NB4 (cell line): ENCODE measurements at regions not wholly inside any gene's neighbourhood (a gene's known extent, or its start where the extent isn't known, plus 50 kb on each side); places are given as distances from the start of the nearest gene placed in this dataset.

ENCODE experiments used
- DNase-seq: peaks from one replicate; pipeline ENCODE4 v3.0.0; 2010; ENCODE audit warnings: low read depth
- H3K4me3 ChIP-seq: one replicate; pipeline ENCODE4 v1.5.1; 2011; ENCODE audit warnings: mild to moderate bottlenecking, low read depth, low read length, moderate library complexity
- MYC ChIP-seq: IDR thresholded peaks from 2 replicates; pipeline ENCODE4 v1.6.1; 2011; ENCODE audit warnings: low read depth, low read length
- POLR2A ChIP-seq: IDR thresholded peaks from 2 replicates; pipeline ENCODE4 v1.6.1; 2011; ENCODE audit warnings: mild to moderate bottlenecking; ENCODE audit not compliant: insufficient read length; ENCODE audit errors: extremely low read depth
- TF ChIP-seq, protein P1 (sequence below): IDR thresholded peaks from 2 replicates; pipeline ENCODE4 v1.6.1; 2011; ENCODE audit warnings: low read depth, low read length
- TF ChIP-seq, protein P2 (sequence below): IDR thresholded peaks from one replicate; pipeline ENCODE4 v1.5.1; 2012; ENCODE audit warnings: low read depth, low read length

DNA sequence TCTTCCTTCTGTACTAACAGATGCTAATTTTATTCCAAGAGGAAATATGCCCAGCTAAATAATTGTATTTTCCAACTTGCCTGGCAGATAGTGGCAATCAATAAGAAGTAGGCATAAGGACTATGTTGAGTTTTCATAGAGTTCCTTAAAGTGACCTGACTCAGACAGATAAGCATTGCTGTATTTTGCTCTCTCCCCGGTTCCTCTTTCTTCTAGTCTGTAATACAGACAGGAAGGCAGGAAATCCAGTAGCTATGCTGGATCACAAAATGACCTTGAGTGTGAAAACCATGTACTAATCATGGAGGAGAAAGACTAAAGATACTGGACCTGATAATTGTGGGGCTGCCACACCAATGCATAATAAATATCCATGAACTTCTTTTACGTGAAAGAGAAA is 701.7 kb downstream of the CETN3 start:
- TF ChIP-seq, protein P1, sequence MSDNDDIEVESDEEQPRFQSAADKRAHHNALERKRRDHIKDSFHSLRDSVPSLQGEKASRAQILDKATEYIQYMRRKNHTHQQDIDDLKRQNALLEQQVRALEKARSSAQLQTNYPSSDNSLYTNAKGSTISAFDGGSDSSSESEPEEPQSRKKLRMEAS: no peak
- no peak for TF ChIP-seq MYC
- TF ChIP-seq, protein P2, sequence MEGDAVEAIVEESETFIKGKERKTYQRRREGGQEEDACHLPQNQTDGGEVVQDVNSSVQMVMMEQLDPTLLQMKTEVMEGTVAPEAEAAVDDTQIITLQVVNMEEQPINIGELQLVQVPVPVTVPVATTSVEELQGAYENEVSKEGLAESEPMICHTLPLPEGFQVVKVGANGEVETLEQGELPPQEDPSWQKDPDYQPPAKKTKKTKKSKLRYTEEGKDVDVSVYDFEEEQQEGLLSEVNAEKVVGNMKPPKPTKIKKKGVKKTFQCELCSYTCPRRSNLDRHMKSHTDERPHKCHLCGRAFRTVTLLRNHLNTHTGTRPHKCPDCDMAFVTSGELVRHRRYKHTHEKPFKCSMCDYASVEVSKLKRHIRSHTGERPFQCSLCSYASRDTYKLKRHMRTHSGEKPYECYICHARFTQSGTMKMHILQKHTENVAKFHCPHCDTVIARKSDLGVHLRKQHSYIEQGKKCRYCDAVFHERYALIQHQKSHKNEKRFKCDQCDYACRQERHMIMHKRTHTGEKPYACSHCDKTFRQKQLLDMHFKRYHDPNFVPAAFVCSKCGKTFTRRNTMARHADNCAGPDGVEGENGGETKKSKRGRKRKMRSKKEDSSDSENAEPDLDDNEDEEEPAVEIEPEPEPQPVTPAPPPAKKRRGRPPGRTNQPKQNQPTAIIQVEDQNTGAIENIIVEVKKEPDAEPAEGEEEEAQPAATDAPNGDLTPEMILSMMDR: no peak
- TF ChIP-seq POLR2A: no peak
- H3K4me3 ChIP-seq: no peak overlapping the region
- DNase-seq: peak; percentile 3

DNA sequence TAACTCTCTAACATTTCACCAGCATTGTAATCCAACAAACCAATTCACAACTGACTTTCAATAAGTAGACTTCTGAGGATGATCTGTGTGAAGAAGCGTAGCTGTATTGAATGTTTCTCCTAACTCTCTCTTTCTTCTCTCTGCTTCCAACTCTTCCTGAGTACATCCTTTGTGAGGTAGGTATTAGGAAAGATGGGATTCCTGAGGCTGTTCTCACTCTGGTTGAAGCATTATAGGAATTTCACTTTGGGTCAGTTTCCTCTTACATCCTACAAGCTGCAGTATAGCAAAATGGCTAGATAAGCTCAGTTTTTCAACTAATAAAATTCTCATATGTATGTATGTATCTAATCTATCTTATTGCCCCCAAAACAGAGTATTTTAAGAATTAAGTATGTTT is 702.8 kb downstream of the CETN3 start:
- DNase-seq: no peak
- no peak overlapping the region for H3K4me3 ChIP-seq
- TF ChIP-seq, protein P2: no peak
- TF ChIP-seq MYC (no peak), POLR2A (no peak)
- TF ChIP-seq, protein P1: no peak

DNA sequence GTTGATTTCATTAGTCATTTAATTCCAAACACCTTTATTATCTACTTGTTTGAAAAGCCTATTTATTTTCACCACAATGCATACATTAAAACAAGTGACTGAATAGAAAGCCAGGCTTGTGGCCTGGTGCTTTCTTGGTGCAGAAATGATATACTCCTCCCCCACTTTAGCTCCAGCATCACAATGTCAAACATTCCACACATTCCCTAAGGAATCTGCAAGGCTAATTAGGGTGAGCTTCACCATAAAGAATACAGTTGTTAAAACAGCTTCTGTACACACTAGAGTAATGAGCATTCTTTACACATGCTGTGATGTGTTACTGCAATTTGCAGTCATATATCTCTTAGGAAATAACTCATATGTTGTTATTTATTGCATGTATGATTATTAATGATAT is 705.7 kb downstream of the CETN3 start:
- DNase-seq: no peak
- TF ChIP-seq MYC (no peak), POLR2A (no peak)
- TF ChIP-seq, protein P2: no peak
- TF ChIP-seq, protein P1: no peak

DNA sequence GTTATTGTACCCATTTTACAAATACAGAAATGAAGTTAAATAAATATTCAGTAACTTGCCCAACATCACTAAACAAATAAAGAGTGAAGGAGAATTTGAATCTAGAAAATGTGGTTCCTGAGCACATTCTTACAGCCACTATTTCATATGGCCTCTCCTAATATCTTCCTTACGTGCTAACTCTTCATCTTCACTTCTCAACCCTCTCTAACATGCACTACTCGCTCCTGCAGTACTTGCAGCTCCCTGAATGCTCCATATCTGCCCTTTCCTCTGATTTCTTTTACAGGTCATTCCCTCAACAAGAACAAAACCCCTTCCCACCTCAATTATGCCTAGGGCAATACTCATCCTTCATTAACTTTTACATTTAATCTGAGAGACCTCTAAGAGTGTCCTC is 711.5 kb downstream of the CETN3 start:
- TF ChIP-seq, protein P1: no peak
- TF ChIP-seq MYC: no peak
- no peak for TF ChIP-seq POLR2A
- TF ChIP-seq, protein P2: no peak
- DNase-seq: no peak
- no peak overlapping the region for H3K4me3 ChIP-seq

More for the DNA sequence above, 705.7 kb downstream of the CETN3 start:
- no peak overlapping the region for H3K4me3 ChIP-seq

DNA sequence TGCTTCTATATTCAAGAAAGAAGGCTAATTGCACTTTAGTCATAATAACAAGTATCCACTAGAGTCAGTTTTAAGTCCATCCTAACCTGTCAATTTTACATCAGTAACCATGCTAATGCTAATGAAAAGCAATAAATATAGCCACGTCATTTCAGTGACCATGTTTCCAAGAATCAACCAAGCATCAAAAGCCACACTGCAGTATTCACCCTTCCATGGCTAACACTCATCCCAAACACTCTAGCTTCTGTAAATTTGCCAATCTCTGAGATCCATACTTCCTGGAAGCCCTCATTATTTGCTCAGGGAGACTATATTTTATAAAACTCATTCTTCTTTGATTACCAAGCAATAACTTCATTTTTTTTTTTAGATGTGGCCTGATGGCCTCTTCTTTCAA is 712.0 kb downstream of the CETN3 start:
- H3K4me3 ChIP-seq: no peak overlapping the region
- TF ChIP-seq, protein P2: no peak
- TF ChIP-seq MYC: no peak
- TF ChIP-seq POLR2A: no peak
- TF ChIP-seq, protein P1: no peak
- no peak for DNase-seq

DNA sequence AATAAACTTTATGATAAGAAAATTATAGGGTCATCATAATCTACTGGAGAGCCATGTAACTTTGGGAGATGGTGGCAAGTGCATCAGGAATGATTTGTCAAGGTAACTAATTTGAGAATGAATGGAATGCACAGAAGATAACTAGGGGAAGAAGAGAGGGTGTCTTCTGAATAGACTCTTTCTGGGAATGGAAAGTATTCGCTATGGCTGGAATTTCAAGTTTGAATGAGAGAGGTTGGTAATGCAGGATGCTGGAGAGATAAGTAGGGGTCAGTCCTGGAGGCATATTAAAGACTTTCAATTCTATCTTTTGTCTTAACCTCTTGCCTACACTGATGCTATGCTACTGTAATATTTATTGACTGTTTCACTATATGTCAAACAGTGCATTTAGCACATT is 714.2 kb downstream of the CETN3 start:
- no peak overlapping the region for H3K4me3 ChIP-seq
- DNase-seq: no peak
- TF ChIP-seq, protein P2: no peak
- TF ChIP-seq POLR2A (no peak), MYC (no peak)
- TF ChIP-seq, protein P1: no peak
